ENCODE measurements at regions not wholly inside any gene's neighbourhood (a gene's known extent, or its start where the extent isn't known, plus 50 kb on each side); places are given as distances from the start of the nearest gene placed in this dataset.

DNA sequence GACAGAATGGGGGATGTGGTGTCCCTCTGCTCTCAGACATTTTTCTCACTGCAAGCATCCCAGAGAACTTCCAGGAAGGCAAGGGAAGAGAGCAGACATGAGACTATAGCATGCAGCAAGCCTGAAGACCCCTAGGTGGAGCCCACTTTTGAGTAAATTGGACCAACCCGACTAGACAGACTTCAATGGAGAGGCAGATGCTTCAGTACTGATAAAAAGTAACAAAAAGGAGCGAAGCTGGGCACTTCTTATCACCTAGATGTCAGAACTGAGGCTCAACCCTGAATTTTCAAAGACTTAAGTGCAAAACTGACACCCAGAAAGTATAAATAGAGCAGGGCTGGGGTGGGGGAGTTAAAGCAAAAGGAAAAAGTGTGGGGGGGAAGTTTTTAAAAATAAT is 130.8 kb downstream of the PMP22 start:
- intact Hi-C loops (cut with DNase I; ENCODE audit: low total_unique reads) = no loop called here
- H3K36me3 ChIP-seq = no peaks in the 10 kb centered on the region
- H3K27ac ChIP-seq = no peak overlapping the region
- peaks cover 0 to 3% of the 10 kb centered on the region in 2 donors for H3K27me3 ChIP-seq
- no peak for TF ChIP-seq POLR2AphosphoS5 (IDR thresholded peaks at IDR 0.05)
- no peak for TF ChIP-seq POLR2A (IDR thresholded peaks at IDR 0.05)
- no peaks in the 10 kb centered on the region for H3K9me3 ChIP-seq
- H3K4me3 ChIP-seq = no peak overlapping the region
- no peaks in the 10 kb centered on the region for H3K4me1 ChIP-seq
- DNase-seq (ENCODE audit: low spot score in 2 of 2) = no peak

DNA sequence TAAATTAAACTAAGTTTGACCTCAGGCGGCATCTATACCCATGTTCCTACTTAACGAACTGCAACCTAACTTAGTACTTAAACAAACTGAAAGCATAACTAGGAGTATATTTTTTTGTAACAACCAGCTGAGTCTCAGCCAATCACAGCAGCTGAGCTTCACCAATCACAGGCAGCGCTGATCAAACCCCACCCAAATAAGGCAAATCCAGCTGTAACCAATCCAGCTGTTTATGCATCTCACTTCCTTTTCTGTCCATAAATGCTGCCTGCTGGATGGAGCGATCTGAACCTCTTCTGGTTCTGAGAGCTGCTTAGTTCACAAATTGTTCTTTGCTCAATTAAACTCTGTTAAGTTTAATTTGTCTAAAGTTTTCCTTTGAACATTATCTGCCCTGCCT is 131.3 kb downstream of the PMP22 start:
- Histone ChIP-seq H3K4me1 (no peaks in the 10 kb centered on the region), H3K36me3 (no peaks in the 10 kb centered on the region), H3K4me3 (no peak overlapping the region), H3K27ac (no peak overlapping the region), H3K9me3 (no peaks in the 10 kb centered on the region), H3K27me3 (peaks cover 0 to 3% of the 10 kb centered on the region in 2 donors)
- DNase-seq (ENCODE audit: low spot score in 2 of 2) = no peak
- intact Hi-C loops (cut with DNase I; ENCODE audit: low total_unique reads) = no loop called here
- no peak for TF ChIP-seq POLR2AphosphoS5 (IDR thresholded peaks at IDR 0.05)
- no peak for TF ChIP-seq POLR2A (IDR thresholded peaks at IDR 0.05)
- TF ChIP-seq, protein P1, sequence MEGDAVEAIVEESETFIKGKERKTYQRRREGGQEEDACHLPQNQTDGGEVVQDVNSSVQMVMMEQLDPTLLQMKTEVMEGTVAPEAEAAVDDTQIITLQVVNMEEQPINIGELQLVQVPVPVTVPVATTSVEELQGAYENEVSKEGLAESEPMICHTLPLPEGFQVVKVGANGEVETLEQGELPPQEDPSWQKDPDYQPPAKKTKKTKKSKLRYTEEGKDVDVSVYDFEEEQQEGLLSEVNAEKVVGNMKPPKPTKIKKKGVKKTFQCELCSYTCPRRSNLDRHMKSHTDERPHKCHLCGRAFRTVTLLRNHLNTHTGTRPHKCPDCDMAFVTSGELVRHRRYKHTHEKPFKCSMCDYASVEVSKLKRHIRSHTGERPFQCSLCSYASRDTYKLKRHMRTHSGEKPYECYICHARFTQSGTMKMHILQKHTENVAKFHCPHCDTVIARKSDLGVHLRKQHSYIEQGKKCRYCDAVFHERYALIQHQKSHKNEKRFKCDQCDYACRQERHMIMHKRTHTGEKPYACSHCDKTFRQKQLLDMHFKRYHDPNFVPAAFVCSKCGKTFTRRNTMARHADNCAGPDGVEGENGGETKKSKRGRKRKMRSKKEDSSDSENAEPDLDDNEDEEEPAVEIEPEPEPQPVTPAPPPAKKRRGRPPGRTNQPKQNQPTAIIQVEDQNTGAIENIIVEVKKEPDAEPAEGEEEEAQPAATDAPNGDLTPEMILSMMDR (IDR thresholded peaks at IDR 0.05) = no peak

DNA sequence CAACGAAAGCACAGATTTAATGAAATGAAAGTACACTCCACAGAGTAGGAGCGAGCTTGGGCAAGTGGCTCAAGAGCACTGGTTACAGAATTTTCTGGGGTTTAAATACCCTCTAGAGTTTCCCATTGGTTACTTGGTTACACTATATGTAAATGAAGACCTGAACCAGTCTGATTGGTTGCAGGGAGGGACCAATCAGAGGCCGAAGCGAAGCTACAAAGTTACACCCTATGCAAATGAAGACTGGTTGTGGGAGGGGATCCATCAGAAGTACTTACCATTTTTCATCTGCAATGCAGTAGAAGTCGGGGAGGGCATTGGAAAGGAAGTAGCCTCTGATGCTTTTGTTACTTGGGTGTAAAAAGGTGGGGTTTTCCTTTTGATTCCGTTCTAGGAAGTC is 132.0 kb downstream of the PMP22 start:
- Histone ChIP-seq H3K27ac (no peak overlapping the region), H3K4me3 (no peak overlapping the region), H3K9me3 (no peaks in the 10 kb centered on the region), H3K27me3 (peaks cover 0 to 2% of the 10 kb centered on the region in 2 donors), H3K36me3 (no peaks in the 10 kb centered on the region), H3K4me1 (no peaks in the 10 kb centered on the region)
- DNase-seq (ENCODE audit: low spot score in 2 of 2) = no peak
- intact Hi-C loops (cut with DNase I; ENCODE audit: low total_unique reads) = no loop called here
- TF ChIP-seq, protein P1 (IDR thresholded peaks at IDR 0.05) = no peak
- TF ChIP-seq POLR2AphosphoS5 (IDR thresholded peaks at IDR 0.05) (no peak), POLR2A (IDR thresholded peaks at IDR 0.05) (no peak)

DNA sequence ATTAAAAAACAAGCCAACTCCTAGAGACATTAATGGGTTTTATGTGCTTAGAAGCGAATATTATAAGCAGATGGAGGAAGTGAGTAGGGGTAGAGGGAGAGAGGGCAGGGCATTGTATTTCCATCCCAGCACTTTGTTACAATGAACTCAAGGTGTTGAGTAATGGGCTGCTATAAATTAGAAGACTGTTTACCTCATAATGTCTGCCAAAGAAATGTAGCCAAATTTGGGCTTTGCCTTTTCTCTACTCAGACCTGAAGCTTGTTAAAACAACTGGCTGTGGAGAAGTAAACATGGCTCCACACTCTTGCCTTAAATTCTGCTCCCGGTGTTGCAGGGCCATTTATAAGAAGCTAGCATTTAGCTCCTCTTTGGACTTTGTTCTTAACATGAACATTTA is 134.7 kb downstream of the PMP22 start:
- Histone ChIP-seq H3K9me3 (no peaks in the 10 kb centered on the region), H3K36me3 (no peaks in the 10 kb centered on the region), H3K27ac (no peak overlapping the region), H3K27me3 (no peaks in the 10 kb centered on the region), H3K4me3 (no peak overlapping the region), H3K4me1 (no peaks in the 10 kb centered on the region)
- TF ChIP-seq POLR2AphosphoS5 (IDR thresholded peaks at IDR 0.05) (no peak), POLR2A (IDR thresholded peaks at IDR 0.05) (no peak)
- TF ChIP-seq, protein P1 (IDR thresholded peaks at IDR 0.05) = no peak
- no peak for DNase-seq (ENCODE audit: low spot score in 2 of 2)
- intact Hi-C loops (cut with DNase I; ENCODE audit: low total_unique reads) = loop anchor here (2.0 kb wide), 1 partner anchor 78 kb away; no protein-coding TSS in a partner anchor

DNA sequence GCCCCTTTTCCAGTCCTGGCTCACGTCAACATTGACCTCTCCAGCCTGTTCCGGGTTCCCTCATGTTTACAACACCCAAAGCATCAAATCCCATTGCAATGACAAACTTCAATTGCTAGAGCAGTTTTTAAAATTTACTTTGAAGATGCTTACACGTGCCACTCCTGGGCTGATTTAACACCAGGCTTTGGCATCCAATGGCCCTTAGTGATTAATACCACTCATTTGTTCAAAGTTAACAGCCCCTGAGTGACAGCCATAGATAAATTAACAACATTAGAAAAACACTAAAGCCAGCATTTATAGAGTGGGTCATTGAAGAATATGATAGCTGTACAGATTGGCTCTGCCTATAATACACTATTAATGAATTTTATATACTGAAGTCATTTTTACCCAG is 135.1 kb downstream of the PMP22 start:
- no peaks in the 10 kb centered on the region for H3K4me1 ChIP-seq
- TF ChIP-seq POLR2A (IDR thresholded peaks at IDR 0.05) = no peak
- TF ChIP-seq, protein P1 (IDR thresholded peaks at IDR 0.05) = no peak
- no peak for TF ChIP-seq POLR2AphosphoS5 (IDR thresholded peaks at IDR 0.05)
- H3K27ac ChIP-seq = no peak overlapping the region
- no peaks in the 10 kb centered on the region for H3K27me3 ChIP-seq
- H3K4me3 ChIP-seq = no peak overlapping the region
- H3K36me3 ChIP-seq = no peaks in the 10 kb centered on the region
- intact Hi-C loops (cut with DNase I; ENCODE audit: low total_unique reads) = loop anchor here (2.0 kb wide), 1 partner anchor 77 kb away; no protein-coding TSS in a partner anchor
- DNase-seq (ENCODE audit: low spot score in 2 of 2) = no peak
- no peaks in the 10 kb centered on the region for H3K9me3 ChIP-seq

DNA sequence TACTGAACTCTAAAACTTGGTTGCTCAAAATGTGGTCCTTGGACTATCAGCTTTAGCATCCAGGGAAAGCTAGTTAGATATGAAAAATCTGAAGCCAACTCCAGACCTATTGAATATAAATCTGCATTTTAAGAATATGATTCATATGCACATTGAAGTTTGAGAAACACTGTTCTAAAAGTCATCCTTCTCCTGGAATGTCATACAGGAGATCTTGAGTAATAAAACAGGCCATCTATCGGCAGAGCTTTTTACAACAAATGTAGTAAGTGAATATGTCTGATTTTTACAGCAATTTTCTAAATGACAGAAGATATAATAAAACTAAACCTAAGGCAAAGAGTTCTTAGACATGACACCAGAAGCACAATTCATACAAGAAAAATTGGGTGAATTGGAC is 140.4 kb downstream of the PMP22 start:
- TF ChIP-seq POLR2AphosphoS5 (IDR thresholded peaks at IDR 0.05) (no peak), POLR2A (IDR thresholded peaks at IDR 0.05) (no peak)
- TF ChIP-seq, protein P1 (IDR thresholded peaks at IDR 0.05) = no peak
- H3K36me3 ChIP-seq = no peaks in the 10 kb centered on the region
- no peak overlapping the region for H3K4me3 ChIP-seq
- intact Hi-C loops (cut with DNase I; ENCODE audit: low total_unique reads) = no loop called here
- H3K27me3 ChIP-seq = no peaks in the 10 kb centered on the region
- no peak for DNase-seq (ENCODE audit: low spot score in 2 of 2)
- H3K27ac ChIP-seq = no peak overlapping the region
- no peaks in the 10 kb centered on the region for H3K9me3 ChIP-seq
- no peaks in the 10 kb centered on the region for H3K4me1 ChIP-seq

Measured in breast epithelium (tissue), 4 donors.